Cerebellar cortex (tissue), 1 donor: ENCODE measurements at regions not wholly inside any gene's neighbourhood (a gene's known extent, or its start where the extent isn't known, plus 50 kb on each side); places are given as distances from the start of the nearest gene placed in this dataset.

ENCODE experiments used
- DNase-seq: peaks from one replicate; pipeline ENCODE4 v3.0.0-alpha.2; 2015; ENCODE audit warnings: low spot score

- no peak for DNase-seq
Observed at GRCh38 chr2:129751409-129751808, 228.1 kb upstream of the RAB6C start.

DNA sequence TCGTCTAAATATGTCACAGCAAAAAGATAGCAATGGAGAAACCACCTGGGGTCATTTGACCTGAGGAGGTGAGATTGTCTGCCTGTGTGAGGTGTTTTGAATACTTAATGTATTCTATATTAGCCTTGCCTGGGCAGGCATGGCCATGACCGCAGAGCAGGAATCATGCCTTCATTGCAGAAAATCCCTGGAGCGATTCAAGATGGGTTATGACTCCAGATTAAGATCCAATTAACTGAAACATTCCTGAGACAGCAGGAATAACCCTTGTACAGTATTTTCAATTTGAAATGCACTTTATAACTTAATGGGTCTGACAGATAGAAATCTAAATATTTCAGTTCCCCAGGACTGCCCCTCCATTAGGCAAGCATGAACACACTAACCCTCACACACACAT lies 227.3 kb upstream of the RAB6C start:
- no peak for DNase-seq

GRCh38 chr2:129752686-129753085 lies 226.8 kb upstream of the RAB6C start:
- no peak for DNase-seq

GRCh38 chr2:129753261-129753660 lies 226.2 kb upstream of the RAB6C start:
- no peak for DNase-seq

GRCh38 chr2:129754421-129754820 lies 225.0 kb upstream of the RAB6C start:
- no peak for DNase-seq

- no peak for DNase-seq
Observed at GRCh38 chr2:129754831-129755230, 224.6 kb upstream of the RAB6C start.

DNA sequence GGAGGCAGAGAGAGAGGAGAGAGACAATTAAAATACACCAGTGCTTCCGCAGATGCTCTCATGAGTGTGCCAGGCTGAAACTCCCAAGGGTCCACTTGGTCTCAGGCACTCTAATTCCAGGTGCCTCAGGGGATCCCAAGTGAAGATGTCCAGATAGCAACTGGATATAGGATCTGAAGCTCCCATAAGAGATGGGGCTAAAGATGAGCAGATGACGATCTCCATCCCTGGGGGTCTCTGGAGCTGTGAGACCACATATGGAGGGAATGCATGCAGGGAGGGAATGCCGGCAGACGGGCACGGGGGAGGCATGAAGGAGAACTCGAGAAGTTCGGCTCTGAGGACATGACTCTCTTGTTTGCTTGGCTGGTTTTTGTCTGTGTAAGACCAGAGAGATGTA lies 223.7 kb upstream of the RAB6C start:
- DNase-seq = no peak

- DNase-seq = no peak
Observed at GRCh38 chr2:129756276-129756675, 223.2 kb upstream of the RAB6C start.

DNA sequence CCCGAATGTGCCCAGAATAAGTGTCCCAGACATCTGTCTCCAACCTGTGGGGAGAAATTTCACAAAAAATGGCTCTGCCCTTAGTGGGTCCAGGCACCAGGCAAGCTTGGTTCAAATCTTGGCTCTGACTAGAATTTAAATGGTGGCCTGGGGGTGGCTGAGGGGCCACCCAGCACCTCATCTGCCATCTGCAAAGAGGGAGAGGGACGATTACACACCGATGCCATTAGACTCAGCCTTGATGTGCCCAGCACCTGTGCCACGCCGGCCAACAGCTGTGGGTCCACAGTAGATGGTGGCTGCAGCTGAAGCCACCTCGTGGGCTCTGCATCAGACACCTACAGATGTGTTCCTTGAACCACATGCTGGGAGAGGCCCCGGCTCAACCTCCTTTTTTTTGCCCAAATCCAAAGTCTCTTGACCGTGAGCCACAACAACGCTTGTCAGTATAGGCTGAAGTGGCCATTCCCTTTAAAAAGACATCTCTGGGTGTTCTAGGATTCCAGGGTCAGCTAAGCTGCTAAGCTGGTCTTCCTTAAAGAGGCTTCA lies 222.0 kb upstream of the RAB6C start:
- DNase-seq = no peak

DNA sequence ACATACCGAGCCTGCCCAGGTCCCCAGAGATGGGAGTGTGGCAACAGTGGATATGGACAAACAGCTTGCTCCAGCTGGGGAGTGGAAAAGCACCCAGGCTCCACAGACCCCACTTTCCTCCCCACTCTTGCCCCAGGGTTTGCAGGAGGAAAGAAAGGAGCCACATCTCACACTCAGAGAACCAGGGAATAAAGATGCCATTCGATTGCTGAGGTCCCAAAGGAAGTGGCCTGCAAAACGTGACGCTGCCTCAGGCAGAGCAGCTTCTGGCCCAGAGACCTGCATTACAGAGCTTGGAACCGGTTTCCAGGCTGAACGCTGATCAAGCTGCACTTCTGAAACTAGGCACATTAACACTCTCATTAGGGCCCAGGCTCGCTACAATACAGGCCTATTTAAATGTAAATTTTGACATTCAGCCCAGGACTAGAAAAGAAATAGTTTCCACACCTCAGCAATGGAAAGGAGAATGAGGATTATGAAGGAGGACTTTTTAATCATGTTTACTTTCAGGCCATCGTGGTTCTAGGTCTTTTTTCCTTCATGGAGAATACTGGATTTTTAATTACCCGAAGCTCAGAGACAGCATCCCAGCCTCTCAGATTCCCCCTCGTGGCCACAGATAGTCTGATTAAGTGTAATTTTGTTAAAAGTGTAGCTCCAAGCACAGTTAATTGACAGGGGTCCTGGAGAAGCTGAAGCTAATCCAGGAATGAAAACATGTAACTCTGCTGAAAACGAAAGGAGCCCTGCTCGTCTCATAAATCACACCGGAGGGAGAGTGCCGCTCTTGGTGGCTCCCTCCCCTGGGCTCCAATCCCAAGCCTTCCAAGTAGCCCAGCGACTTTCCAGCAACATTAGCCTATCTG lies 221.3 kb upstream of the RAB6C start:
- no peak for DNase-seq

GRCh38 chr2:129758784-129759471 lies 220.5 kb upstream of the RAB6C start:
- DNase-seq = no peak

DNA sequence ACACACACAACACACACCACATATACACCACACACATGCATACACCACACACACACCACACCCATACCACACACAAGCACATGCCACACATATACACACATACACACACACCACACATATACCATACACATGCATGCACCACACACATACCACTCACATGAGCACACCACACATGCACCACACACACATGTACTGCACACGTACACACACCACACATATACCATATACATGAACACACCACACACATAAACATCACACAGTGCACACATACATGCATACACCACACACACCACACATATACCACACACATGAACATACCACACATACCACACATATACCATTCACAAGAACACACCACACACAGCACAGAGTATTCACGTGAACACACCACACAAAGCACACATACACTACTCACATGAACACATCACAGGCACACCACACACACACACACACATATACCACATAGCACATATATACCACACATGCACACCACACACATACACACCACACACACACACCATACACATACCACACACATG lies 219.9 kb upstream of the RAB6C start:
- no peak for DNase-seq

DNA sequence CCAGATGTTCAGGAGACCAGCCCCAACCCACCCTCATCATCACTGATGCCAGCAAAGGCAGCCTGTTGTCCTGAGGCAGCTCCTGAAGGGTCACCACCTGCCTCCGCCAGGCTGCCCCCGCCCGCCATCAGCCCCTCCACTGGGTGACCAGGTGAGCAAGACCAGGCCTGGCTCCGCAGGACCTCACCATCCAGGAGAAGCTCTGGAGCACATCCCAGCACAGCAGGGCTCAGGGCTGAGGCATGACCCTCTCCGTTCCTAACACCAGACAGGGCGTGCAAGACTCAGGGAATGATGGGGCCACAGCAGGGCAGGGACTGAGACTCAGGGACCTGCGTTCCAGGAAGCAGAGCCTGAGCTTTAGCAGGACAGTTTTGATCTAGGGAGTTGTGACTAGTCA lies 218.8 kb upstream of the RAB6C start:
- no peak for DNase-seq

GRCh38 chr2:129761569-129762021 lies 217.9 kb upstream of the RAB6C start:
- DNase-seq = no peak

DNA sequence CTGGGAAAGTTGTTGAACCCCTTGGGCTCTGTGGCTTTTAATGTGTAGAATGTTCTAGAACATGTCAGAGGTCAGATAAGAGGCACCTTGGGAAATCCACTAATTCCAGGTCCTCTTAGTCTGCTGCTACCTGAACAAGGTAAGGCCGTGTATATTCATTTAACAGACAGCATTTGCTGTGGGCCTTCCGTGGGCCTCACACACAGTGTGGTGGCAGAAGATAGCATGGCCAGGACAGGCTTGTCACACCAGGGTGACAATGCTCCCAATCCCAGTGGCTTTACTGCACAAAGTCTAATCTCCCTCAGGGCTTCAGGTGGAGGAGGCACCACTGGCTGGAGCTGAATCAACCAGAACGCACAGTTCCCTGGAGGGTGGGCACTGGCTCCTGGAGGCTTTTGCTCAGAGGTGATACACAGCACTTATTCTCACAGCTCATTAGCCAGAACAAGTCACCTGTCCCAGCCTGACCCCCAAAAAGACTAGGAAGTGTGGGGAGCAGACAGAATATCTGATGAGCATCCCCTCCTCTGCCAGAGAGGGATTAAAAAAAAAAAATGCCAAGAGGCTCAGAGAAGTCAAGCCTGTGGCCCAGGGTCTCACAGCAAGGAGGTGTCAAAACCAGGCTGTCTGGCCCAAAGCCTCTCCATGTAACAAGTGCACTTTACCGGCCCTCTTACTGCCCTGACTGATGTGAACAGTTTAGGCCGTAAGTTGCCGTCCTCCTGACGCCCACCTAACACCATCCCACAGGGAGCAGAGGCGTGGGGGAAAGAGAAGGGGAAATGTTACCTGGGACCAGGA lies 216.9 kb upstream of the RAB6C start:
- no peak for DNase-seq

- no peak for DNase-seq
Observed at GRCh38 chr2:129763190-129763846, 216.1 kb upstream of the RAB6C start.

DNA sequence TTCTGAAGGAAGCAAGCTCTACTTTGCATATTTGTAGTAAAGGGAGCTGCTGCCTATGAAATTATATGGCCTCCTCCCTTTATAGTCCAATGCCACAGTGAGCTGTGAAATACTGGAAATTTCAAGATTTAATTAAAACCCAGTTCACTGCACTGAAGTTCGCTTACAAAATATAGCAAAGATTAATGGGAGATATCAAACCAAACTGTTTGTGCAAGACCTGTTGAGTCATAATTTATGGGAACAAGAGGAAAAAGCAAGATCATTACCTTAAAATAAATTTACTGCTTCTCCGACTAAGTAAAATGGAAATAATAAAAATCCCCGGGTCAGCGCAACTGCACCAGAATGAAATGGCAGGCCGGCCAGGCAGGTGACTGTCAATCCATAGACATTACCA lies 215.5 kb upstream of the RAB6C start:
- no peak for DNase-seq

GRCh38 chr2:129764376-129765325 lies 214.8 kb upstream of the RAB6C start:
- no peak for DNase-seq

DNA sequence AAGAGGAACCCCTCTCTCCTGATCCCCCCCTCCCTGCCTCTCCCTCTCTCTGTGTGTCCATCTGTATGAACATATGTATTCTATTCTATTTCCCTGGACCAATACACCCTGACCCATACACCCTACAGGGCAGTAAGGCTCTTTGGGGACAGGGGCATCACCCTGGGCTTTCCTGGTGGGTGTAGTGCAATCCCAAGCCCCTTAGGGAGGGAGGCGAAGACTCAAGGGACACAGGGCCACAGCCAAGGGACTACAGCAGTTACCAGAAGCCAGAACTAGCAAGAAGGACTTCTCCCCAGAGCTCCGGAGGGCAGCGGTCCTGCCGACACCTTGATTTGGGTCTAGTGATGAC lies 214.2 kb upstream of the RAB6C start:
- DNase-seq = no peak

GRCh38 chr2:129765678-129766351 lies 213.7 kb upstream of the RAB6C start:
- DNase-seq = no peak
